OCI-LY1 (cell line): ENCODE measurements at regions not wholly inside any gene's neighbourhood (a gene's known extent, or its start where the extent isn't known, plus 50 kb on each side); places are given as distances from the start of the nearest gene placed in this dataset.

Experiments
- H2AFZ ChIP-seq: fragments of 200-600 bp; sonication (generic), shearing (Covaris generic); 2 replicates; pipeline ENCODE4 v1.6.0; 2014; ENCODE audit warnings: antibody characterized with exemption, mild to moderate bottlenecking, low read length
- H3F3A ChIP-seq: fragments of 200-600 bp; sonication (generic), shearing (Covaris generic); 2 replicates; pipeline ENCODE4 v1.6.0; 2014; ENCODE audit warnings: mild to moderate bottlenecking, antibody characterized with exemption, low read length, moderate library complexity; ENCODE audit not compliant: insufficient read depth
- H3K27ac ChIP-seq: fragments of 200-600 bp; sonication (generic); 2 replicates; pipeline ENCODE4 v1.5.1; 2014; ENCODE audit warnings: low read length, mixed run types, mild to moderate bottlenecking, low read depth; ENCODE audit not compliant: poor library complexity, severe bottlenecking
- H3K27me3 ChIP-seq: fragments of 200-600 bp; sonication (generic); 2 replicates; pipeline ENCODE4 v1.6.0; 2014; ENCODE audit warnings: antibody characterized with exemption, mild to moderate bottlenecking, low read length, moderate library complexity; ENCODE audit not compliant: insufficient read depth
- H3K36me3 ChIP-seq: fragments of 200-600 bp; sonication (generic); 2 replicates; pipeline ENCODE4 v1.6.1; 2014; ENCODE audit warnings: mild to moderate bottlenecking, antibody characterized with exemption, low read length, moderate library complexity, mixed read lengths; ENCODE audit not compliant: insufficient read depth
- H3K4me1 ChIP-seq: fragments of 200-600 bp; sonication (generic); 2 replicates; pipeline ENCODE4 v1.5.1; 2014; ENCODE audit warnings: mild to moderate bottlenecking, low read length, moderate library complexity; ENCODE audit not compliant: insufficient read depth, severe bottlenecking
- H3K4me2 ChIP-seq: fragments of 200-600 bp; sonication (generic), shearing (Covaris generic); 2 replicates; pipeline ENCODE4 v1.6.1; 2014; ENCODE audit warnings: low read length
- H3K4me3 ChIP-seq: fragments of 200-600 bp; sonication (generic); 2 replicates; pipeline ENCODE4 v1.5.1; 2014; ENCODE audit warnings: low read length, low read depth, mild to moderate bottlenecking, mixed read lengths; ENCODE audit not compliant: poor library complexity, severe bottlenecking
- H3K79me2 ChIP-seq: fragments of 200-600 bp; shearing (Covaris generic); 2 replicates; pipeline ENCODE4 v1.6.1; 2016; ENCODE audit warnings: mixed run types, low read length, mixed read lengths; ENCODE audit not compliant: insufficient read depth
- H3K9ac ChIP-seq: fragments of 200-600 bp; sonication (generic), shearing (Covaris generic); 2 replicates; pipeline ENCODE4 v1.6.1; 2014; ENCODE audit warnings: mild to moderate bottlenecking, low read length, mixed read lengths
- H3K9me2 ChIP-seq: fragments of 200-600 bp; sonication (generic), shearing (Covaris generic); 2 replicates; pipeline ENCODE4 v1.6.1; 2014; ENCODE audit warnings: low read depth, mild to moderate bottlenecking, low read length, mixed read lengths
- H3K9me3 ChIP-seq: fragments of 200-600 bp; shearing (Covaris generic); 2 replicates; pipeline ENCODE4 v1.6.1; 2014; ENCODE audit warnings: low read length, mixed read lengths
- H4K20me1 ChIP-seq: fragments of 200-600 bp; sonication (generic), shearing (Covaris generic); 2 replicates; pipeline ENCODE4 v1.6.0; 2016; ENCODE audit warnings: mild to moderate bottlenecking, low read length; ENCODE audit not compliant: insufficient read depth
- CTCF ChIP-seq: fragments of 200-600 bp; sonication (generic), shearing (Covaris generic); IDR thresholded peaks from 2 replicates; pipeline ENCODE4 v1.5.1; 2017; ENCODE audit warnings: mild to moderate bottlenecking, antibody characterized with exemption, low read length, moderate library complexity, mixed read lengths
- EZH2 ChIP-seq: fragments of 200-600 bp; sonication (generic), shearing (Covaris generic); IDR thresholded peaks from 2 replicates; pipeline ENCODE4 v1.8.0; 2017; ENCODE audit warnings: borderline replicate concordance, mixed run types, mild to moderate bottlenecking, antibody characterized with exemption, low read length, moderate library complexity, mixed read lengths

GRCh38 chr2:144679942-144680341, 160.0 kb upstream of the ZEB2 start:
- Histone ChIP-seq H3K9me2 (no peaks in the 10 kb centered on the region), H3K9ac (peak overlapping the region; percentile 7; the same call in 1 of the 2 replicates), H3K9me3 (no peaks in the 10 kb centered on the region), H3K79me2 (no peaks in the 10 kb centered on the region), H3K27ac (peak overlapping the region; percentile 91), H2AFZ (no peak overlapping the region), H3K4me2 (peak overlapping the region; percentile 30), H3K4me1 (peaks cover 93% of the 10 kb centered on the region), H3K4me3 (no peak overlapping the region), H3F3A (no peaks in the 10 kb centered on the region), H4K20me1 (no peaks in the 10 kb centered on the region), H3K36me3 (no peaks in the 10 kb centered on the region), H3K27me3 (no peaks in the 10 kb centered on the region)
- TF ChIP-seq EZH2 (no peak), CTCF (no peak)

GRCh38 chr2:144678736-144679135, 158.8 kb upstream of the ZEB2 start:
- Histone ChIP-seq H3K79me2 (no peaks in the 10 kb centered on the region), H3K9ac (peak overlapping the region; percentile 7), H3K9me2 (no peaks in the 10 kb centered on the region), H3K27ac (peak overlapping the region; percentile 91), H4K20me1 (no peaks in the 10 kb centered on the region), H3K27me3 (no peaks in the 10 kb centered on the region), H3K4me1 (peaks cover 86% of the 10 kb centered on the region), H2AFZ (no peak overlapping the region), H3K36me3 (no peaks in the 10 kb centered on the region), H3K4me3 (no peak overlapping the region), H3K4me2 (peak overlapping the region; percentile 44), H3K9me3 (no peaks in the 10 kb centered on the region), H3F3A (no peaks in the 10 kb centered on the region)
- TF ChIP-seq EZH2 (no peak), CTCF (no peak)

GRCh38 chr2:144675731-144676130, 155.8 kb upstream of the ZEB2 start:
- H3K9me3 ChIP-seq: no peaks in the 10 kb centered on the region
- no peak for TF ChIP-seq CTCF
- TF ChIP-seq EZH2: no peak
- no peaks in the 10 kb centered on the region for H3K9me2 ChIP-seq
- H3K36me3 ChIP-seq: no peaks in the 10 kb centered on the region
- no peak overlapping the region for H3K27ac ChIP-seq
- H3K27me3 ChIP-seq: no peaks in the 10 kb centered on the region
- no peaks in the 10 kb centered on the region for H3F3A ChIP-seq
- no peak overlapping the region for H3K4me3 ChIP-seq
- H4K20me1 ChIP-seq: no peaks in the 10 kb centered on the region
- H3K79me2 ChIP-seq: no peaks in the 10 kb centered on the region
- no peak overlapping the region for H2AFZ ChIP-seq
- H3K4me1 ChIP-seq: peaks cover 81% of the 10 kb centered on the region
- H3K9ac ChIP-seq: no peak overlapping the region
- no peak overlapping the region for H3K4me2 ChIP-seq
